Fibroblast of the aortic adventitia (primary cell): ENCODE measurements at regions not wholly inside any gene's neighbourhood (a gene's known extent, or its start where the extent isn't known, plus 50 kb on each side); places are given as distances from the start of the nearest gene placed in this dataset.

Experiments used
- DNase-seq: peaks from one replicate; pipeline ENCODE4 v3.0.0-alpha.2; 2010; ENCODE audit warnings: low read depth
- H3K4me3 ChIP-seq: 2 replicates; pipeline ENCODE4 v1.5.1; 2011; ENCODE audit warnings: low read depth, mild to moderate bottlenecking, control low read depth, low read length, moderate library complexity
- TF ChIP-seq, protein P1 (sequence below): IDR thresholded peaks from 2 replicates; pipeline ENCODE4 v1.5.1; 2011; ENCODE audit warnings: mild to moderate bottlenecking, low read length, control low read depth, inconsistent platforms; ENCODE audit not compliant: insufficient read depth

DNA sequence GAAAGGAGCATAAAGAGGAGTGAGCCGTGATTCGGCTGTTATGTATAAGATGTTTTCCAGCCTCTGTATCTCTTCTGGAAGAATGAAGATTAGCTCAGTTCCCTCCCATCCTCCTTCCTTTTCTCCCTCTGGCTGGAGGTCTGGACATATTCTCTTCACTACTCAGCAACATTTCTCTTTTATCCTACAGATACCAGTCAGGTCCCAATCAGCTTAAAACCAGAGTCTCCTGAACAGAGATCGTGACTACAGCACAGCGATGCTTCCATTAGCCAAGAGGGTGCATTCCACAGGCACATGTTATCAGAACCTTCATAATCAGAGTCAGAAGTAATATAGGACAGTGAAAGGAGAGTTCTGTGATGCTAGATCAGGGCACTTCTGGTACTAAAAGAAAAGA, 133.9 kb upstream of the SOX4 start:
- no peak for DNase-seq
- TF ChIP-seq, protein P1, sequence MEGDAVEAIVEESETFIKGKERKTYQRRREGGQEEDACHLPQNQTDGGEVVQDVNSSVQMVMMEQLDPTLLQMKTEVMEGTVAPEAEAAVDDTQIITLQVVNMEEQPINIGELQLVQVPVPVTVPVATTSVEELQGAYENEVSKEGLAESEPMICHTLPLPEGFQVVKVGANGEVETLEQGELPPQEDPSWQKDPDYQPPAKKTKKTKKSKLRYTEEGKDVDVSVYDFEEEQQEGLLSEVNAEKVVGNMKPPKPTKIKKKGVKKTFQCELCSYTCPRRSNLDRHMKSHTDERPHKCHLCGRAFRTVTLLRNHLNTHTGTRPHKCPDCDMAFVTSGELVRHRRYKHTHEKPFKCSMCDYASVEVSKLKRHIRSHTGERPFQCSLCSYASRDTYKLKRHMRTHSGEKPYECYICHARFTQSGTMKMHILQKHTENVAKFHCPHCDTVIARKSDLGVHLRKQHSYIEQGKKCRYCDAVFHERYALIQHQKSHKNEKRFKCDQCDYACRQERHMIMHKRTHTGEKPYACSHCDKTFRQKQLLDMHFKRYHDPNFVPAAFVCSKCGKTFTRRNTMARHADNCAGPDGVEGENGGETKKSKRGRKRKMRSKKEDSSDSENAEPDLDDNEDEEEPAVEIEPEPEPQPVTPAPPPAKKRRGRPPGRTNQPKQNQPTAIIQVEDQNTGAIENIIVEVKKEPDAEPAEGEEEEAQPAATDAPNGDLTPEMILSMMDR = no peak
- no peak overlapping the region for H3K4me3 ChIP-seq

DNA sequence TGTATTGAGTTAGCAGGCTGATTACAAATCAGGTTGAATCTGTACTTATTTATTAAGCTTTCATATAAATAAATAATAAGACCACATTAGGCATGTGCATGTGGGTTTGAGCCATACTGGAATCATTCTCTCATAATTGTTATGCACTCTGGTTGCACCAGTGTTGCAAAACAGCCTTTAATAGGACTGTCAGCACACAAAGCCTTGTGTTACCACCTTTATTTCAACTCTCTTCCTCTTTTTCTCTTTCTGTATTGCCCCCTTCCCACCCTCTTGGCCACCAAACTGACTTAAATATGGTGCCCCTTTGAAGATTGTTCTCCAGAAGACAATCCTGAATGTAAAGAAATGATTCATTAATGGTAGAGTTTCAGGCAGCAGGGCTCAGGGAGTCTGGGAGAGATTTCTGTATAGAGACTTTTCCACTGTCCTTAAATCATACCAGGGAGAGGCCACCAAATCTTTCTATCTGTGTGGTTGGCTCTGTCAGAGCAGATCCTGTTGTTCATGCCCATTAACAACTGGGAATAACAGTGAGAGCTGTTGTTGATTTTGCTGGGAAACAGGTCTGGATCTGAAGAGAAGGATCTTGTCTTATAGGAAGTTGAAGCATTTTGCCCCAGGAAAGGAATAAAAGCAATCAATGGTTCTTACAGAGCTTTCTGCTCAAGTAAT, 131.6 kb upstream of the SOX4 start:
- H3K4me3 ChIP-seq = no peak overlapping the region
- TF ChIP-seq, protein P1 = no peak
- no peak for DNase-seq

DNA sequence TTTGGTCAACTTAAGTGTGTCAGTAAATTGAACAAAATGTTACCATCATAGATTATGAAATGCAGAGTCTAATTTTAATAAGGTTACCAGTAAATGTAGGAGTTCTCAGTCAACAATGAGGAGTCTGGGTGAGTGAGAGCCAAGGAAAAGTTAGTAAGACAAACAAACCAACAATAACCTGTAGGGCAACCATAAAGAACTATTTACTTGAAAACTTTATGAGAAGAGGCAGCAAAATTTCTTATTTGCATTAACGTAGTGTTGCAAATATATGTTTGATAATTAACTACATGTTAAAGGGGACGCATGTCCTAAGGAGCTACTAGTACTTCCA, 131.1 kb upstream of the SOX4 start:
- TF ChIP-seq, protein P1 = no peak
- no peak overlapping the region for H3K4me3 ChIP-seq
- DNase-seq = no peak

GRCh38 chr6:21467091-21467490, 126.5 kb upstream of the SOX4 start:
- TF ChIP-seq, protein P1 = no peak
- no peak overlapping the region for H3K4me3 ChIP-seq
- no peak for DNase-seq

DNA sequence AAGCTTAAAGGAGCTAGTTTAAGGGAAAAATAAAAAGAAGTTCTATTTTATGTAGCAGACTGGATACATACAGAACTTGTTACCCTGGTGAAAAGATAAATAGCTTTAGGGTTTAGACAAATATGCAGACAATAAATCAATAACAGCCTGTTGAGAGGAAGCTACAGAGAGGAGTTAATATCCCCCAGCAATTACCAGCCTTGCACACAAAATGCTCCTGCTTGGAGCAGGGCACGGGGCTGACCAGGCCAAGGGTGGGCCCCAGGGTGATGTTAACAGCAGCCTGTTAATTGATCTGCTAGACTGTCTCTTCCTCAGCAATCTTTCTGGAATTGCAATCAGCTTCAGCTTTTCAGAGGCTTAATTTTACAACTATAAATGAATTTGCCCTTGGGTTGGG, 125.1 kb upstream of the SOX4 start:
- TF ChIP-seq, protein P1 = no peak
- no peak for DNase-seq
- H3K4me3 ChIP-seq = no peak overlapping the region

DNA sequence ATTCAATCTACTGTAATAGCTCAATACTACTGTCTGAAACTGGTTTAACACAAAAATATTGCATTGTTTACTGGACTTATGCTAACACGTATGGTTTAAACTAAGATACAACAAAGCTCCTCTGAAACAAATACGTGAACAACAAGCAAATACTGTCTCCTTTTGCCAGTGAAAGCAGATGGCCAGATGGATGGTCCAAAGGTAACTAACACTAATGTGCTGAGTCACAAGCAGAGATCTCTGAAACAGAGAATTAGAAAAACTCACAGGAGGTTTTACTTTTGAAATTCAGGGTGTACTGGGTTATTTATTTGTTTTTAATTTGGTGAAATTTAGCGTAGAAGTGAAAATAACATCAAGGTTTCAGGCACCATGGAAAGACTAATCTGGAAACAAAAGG, 124.3 kb upstream of the SOX4 start:
- TF ChIP-seq, protein P1 = no peak

DNA sequence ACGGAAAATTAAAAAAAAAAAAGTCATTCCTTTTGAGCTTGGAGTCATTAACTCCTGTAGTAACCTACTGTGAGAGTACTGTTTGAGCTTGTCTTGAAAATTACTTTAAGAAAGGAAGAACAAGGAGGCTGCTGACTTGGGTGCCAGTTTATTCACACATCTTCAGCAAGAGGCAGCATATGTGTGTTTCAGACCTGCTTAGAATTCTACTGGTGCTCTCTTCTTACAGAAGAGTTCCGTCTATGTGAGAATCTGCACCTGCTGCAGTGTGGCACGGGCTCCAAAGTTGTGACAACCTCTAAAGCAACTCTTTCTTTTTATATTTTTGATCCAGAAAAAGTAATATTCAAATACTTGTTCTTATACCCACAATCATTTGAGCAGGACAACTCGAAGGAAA, 117.4 kb upstream of the SOX4 start:
- H3K4me3 ChIP-seq = no peak overlapping the region
- DNase-seq = no peak
- TF ChIP-seq, protein P1 = no peak

More for the DNA sequence above, 124.3 kb upstream of the SOX4 start:
- no peak overlapping the region for H3K4me3 ChIP-seq
- DNase-seq = no peak
